ENCODE measurements at regions not wholly inside any gene's neighbourhood (a gene's known extent, or its start where the extent isn't known, plus 50 kb on each side); places are given as distances from the start of the nearest gene placed in this dataset.

DNA sequence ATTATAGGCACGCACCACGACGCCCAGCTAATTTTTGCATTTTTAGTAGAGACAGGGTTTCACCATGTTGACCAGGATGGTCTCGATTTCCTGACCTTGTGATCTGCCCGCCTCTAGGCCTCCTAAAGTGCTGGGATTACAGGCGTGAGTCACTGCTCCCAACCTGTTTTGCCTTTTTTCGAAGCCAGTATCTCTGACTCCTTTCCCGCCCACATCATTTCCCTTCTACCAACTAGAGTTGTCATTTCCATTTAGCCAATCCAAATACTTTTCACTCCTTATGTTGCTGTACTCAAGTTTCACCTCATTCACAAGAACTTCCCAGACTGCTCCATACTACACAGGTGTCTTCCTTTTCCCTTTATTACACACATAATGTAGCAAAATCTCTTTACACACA, 502.6 kb upstream of the CDH6 start:
- no peaks in the 10 kb centered on the region for H3K36me3 ChIP-seq
- H3K4me3 ChIP-seq = no peak overlapping the region
- no peaks in the 10 kb centered on the region for H3K27me3 ChIP-seq
- no peak overlapping the region for H3K27ac ChIP-seq
- DNase-seq = no peak
- no peaks in the 10 kb centered on the region for H3K4me1 ChIP-seq (ENCODE audit: insufficient read depth)
- 89 to 91% (median 90%) methylated on average over 8 of the region's 8 CpGs for WGBS, 3 donors
- no peak for TF ChIP-seq EP300 (IDR thresholded peaks at IDR 0.05)
- TF ChIP-seq POLR2A (IDR thresholded peaks at IDR 0.05) = no peak
- TF ChIP-seq, protein P1, sequence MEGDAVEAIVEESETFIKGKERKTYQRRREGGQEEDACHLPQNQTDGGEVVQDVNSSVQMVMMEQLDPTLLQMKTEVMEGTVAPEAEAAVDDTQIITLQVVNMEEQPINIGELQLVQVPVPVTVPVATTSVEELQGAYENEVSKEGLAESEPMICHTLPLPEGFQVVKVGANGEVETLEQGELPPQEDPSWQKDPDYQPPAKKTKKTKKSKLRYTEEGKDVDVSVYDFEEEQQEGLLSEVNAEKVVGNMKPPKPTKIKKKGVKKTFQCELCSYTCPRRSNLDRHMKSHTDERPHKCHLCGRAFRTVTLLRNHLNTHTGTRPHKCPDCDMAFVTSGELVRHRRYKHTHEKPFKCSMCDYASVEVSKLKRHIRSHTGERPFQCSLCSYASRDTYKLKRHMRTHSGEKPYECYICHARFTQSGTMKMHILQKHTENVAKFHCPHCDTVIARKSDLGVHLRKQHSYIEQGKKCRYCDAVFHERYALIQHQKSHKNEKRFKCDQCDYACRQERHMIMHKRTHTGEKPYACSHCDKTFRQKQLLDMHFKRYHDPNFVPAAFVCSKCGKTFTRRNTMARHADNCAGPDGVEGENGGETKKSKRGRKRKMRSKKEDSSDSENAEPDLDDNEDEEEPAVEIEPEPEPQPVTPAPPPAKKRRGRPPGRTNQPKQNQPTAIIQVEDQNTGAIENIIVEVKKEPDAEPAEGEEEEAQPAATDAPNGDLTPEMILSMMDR (IDR thresholded peaks at IDR 0.05) = no peak
- H3K9me3 ChIP-seq = no peaks in the 10 kb centered on the region
- intact Hi-C loops (cut with DNase I) = no loop called here

DNA sequence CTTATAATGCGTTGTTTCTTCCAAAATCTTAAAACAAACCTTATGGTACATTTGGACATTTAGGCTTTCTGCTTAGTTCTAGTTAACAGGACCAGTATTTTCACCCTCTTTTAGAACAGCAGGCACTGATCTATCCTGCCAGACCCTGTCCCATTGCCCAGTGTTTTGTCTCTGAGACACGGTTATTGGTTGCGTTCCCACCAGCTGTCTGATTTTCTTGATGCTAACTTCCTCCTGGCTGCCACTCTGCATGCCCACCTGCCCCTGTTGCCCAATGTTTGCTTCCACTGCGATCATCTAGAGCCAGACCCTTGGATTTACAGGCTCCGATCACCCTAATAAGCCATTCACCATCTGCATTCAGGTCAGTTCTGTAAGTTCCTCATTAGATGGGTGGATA, 506.0 kb upstream of the CDH6 start:
- WGBS, 3 donors = 82 to 85% (median 84%) methylated on average over 5 of the region's 5 CpGs
- intact Hi-C loops (cut with DNase I) = no loop called here
- no peaks in the 10 kb centered on the region for H3K36me3 ChIP-seq
- no peak for DNase-seq
- no peak overlapping the region for H3K27ac ChIP-seq
- no peaks in the 10 kb centered on the region for H3K4me1 ChIP-seq (ENCODE audit: insufficient read depth)
- no peak overlapping the region for H3K4me3 ChIP-seq
- TF ChIP-seq POLR2A (IDR thresholded peaks at IDR 0.05) = no peak
- TF ChIP-seq, protein P1 (IDR thresholded peaks at IDR 0.05) = no peak
- no peak for TF ChIP-seq EP300 (IDR thresholded peaks at IDR 0.05)
- no peaks in the 10 kb centered on the region for H3K9me3 ChIP-seq
- no peaks in the 10 kb centered on the region for H3K27me3 ChIP-seq

DNA sequence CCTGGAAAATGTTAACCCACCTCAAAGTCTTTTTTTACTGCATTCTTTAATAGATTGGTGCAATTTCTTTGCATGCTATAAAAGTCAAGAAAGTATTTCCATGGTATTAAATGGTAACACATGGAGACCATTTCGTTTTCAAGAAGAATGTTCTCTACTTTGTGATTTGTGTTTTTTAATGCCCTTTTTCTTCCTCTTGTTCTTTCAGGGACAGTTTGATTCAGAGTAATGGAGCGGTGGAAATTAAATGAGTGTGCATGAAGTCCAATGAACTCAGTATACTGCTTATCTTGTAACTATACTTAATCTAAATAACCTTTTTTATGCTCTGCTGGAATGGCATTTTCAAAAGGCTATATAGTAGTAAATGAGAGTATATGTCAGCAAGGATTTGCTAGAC, 507.0 kb upstream of the CDH6 start:
- 57 to 71% (median 66%) methylated on average over 2 of the region's 2 CpGs for WGBS, 3 donors
- TF ChIP-seq, protein P1 (IDR thresholded peaks at IDR 0.05) = no peak
- TF ChIP-seq EP300 (IDR thresholded peaks at IDR 0.05) (no peak), POLR2A (IDR thresholded peaks at IDR 0.05) (no peak)
- no peak overlapping the region for H3K4me3 ChIP-seq
- H3K27ac ChIP-seq = no peak overlapping the region
- no peak for DNase-seq
- intact Hi-C loops (cut with DNase I) = no loop called here
- no peaks in the 10 kb centered on the region for H3K9me3 ChIP-seq
- no peaks in the 10 kb centered on the region for H3K27me3 ChIP-seq
- no peaks in the 10 kb centered on the region for H3K4me1 ChIP-seq (ENCODE audit: insufficient read depth)
- no peaks in the 10 kb centered on the region for H3K36me3 ChIP-seq

DNA sequence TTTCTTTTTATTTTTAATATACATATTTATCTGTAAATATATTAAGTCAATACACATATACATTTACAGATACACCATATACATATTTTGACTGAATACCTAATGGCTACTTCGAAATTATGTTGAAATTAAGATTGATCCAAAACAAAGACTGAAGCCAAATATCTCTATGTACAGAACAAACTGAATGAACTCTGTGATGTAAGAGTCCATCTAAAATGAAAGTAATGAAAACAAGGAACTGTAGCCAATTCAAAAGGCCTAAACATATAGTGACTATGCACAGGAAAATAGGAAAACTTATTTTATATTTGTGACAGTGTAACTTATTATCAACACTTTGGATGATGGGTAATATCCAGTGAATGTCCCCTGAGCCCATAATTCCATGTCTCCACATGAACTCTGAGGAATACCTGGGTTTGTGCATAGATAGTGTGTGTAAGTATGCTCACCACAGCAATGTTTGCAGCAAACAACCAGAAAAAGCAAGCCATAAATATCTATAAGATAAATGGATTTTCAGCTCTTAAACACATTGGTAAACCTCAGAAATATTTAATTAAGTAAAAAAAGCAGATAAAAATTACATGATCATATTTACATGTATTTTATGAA, 517.2 kb upstream of the CDH6 start:
- Histone ChIP-seq H3K27me3 (no peaks in the 10 kb centered on the region), H3K36me3 (no peaks in the 10 kb centered on the region), H3K27ac (no peak overlapping the region), H3K9me3 (no peaks in the 10 kb centered on the region), H3K4me1 (ENCODE audit: insufficient read depth) (no peaks in the 10 kb centered on the region), H3K4me3 (no peak overlapping the region)
- no peak for DNase-seq
- intact Hi-C loops (cut with DNase I) = no loop called here
- TF ChIP-seq, protein P1 (IDR thresholded peaks at IDR 0.05) = no peak
- TF ChIP-seq POLR2A (IDR thresholded peaks at IDR 0.05) = no peak
- no peak for TF ChIP-seq EP300 (IDR thresholded peaks at IDR 0.05)
- 64 to 75% (median 65%) methylated on average over 1 of the region's 1 CpG for WGBS, 3 donors

All from ovary (tissue), 7 donors.